HG03135 (cell line): ENCODE measurements at regions not wholly inside any gene's neighbourhood (a gene's known extent, or its start where the extent isn't known, plus 50 kb on each side); places are given as distances from the start of the nearest gene placed in this dataset.
"Not testable (repeated sequence)": the region's sequence is repeated elsewhere in the genome, so short reads cannot be mapped to it uniquely, and the experiment has no call there.

Source experiments
- ATAC-seq: cut with Tn5 transposase; IDR thresholded peaks from one replicate; pipeline ENCODE4 v1.9.1; 2021; ENCODE audit warnings: mild to moderate bottlenecking, moderate library complexity; ENCODE audit not compliant: unreplicated experiment

GRCh38 chr20:30384841-30385240, 872.6 kb upstream of the DEFB115 start:
- ATAC-seq: not testable (repeated sequence)

DNA sequence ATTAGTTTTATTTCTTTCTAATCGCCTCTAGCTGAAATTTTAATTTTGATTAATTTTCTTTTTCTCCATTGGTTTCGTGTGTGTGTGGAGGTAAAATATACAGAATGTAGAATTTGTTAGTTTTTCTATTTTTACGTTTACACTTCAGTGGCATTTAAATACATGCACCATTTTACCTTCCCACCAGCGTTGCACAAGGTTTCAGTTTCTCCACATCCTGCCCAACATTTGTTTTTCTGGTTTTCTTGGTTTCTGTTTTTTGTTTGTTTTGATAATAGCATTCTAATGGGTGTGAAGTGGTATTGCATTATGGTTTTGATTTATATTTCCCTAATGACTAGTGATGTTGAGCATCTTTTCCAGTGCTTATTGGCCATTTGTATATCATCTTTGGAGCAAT, 871.4 kb upstream of the DEFB115 start:
- not testable (repeated sequence) for ATAC-seq

GRCh38 chr20:30387823-30388222, 869.6 kb upstream of the DEFB115 start:
- ATAC-seq: not testable (repeated sequence)

DNA sequence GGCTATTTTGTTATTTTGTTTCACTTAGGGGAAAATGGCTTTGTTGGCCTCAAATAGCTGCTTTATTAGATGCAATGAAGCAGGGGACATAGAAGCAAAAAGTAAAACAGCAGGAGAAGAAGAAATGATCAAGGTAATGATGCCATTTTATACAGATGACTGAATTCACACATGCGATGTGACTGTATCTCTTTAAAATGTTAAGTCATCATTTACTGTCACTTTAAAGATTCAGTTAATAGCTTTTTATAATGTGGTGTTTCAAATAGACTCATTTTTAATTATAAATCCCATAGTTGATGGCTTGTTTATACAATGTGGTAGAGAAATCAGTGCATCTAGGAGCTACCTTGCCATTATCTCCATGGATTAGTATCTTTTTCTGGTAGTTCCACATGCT, 863.9 kb upstream of the DEFB115 start:
- ATAC-seq: not testable (repeated sequence)

DNA sequence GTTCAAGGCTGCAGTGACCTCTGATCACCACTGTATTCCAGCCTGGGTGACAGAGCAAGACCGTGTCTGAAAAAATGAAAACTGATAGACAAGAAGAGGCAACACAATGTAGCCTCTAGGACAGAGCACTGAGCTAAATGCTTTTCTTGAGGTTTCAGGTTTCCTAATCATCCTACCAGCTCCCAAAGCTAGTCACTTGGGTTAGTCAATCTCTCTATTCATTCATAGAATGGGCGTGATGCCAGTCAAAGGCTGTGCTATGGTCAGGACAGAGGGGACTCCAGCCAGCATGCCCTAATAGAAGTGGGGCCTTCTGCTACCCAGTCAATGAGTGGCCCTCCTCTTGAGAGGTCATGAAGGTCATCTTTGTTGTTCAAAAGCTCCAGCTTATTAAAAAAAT, 860.4 kb upstream of the DEFB115 start:
- ATAC-seq: not testable (repeated sequence)

DNA sequence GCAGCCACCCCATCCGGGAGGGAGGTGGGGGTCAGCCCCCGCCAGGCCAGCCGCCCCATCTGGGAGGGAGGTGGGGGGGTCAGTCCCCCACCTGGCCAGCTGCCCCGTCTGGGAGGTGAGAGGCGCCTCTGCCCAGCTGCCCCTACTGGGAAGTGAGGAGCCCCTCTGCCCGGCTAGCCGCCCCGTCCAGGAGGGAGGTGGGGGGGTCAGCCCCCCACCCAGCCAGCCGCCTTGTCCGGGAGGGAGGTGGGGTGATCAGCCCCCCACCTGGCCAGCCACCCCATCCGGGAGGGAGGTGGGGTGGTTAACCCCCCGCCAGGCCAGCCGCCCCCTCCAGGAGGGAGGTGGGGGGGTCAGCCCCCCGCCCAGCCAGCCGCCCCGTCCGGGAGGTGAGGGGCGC, 852.4 kb upstream of the DEFB115 start:
- not testable (repeated sequence) for ATAC-seq

GRCh38 chr20:30405585-30405984, 851.9 kb upstream of the DEFB115 start:
- not testable (repeated sequence) for ATAC-seq

DNA sequence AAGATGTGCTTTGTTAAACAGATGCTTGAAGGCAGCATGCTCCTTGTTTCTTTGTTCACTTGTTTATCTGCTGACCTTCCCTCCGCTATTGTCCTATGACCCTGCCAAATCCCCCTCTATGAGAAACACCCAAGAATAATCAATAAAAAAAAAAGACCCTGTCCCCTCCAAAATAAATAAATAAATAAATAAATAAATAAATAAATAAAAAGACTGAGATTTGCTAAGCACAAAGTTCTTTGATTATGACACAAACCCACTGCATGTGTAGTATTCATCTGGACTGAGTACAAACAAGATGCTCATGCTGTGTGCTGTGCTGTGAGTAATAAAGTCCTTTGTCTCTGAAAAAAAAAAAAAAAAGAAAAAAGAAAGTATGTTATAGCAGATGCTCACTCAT, 851.1 kb upstream of the DEFB115 start:
- ATAC-seq: not testable (repeated sequence)

DNA sequence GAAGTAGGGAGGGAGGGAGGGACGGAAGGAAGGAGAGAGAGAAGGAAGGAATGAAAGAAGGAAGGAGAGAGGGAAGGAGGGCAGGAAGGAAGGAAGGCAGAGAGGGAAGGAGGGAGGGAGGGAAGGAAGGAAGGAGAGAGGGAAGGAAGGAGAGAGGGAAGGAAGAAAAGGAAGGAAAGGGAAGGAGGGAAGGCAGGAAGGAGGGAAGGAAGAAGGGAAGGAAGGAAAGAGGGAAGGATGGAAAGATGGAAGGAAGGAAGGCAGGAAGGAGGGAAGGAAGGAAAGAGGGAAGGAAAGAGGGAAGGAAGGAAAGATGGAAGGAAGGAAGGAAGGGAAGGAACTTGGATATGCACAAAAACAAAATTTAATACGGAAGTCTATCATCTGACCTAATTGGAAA, 844.5 kb upstream of the DEFB115 start:
- no peak for ATAC-seq

DNA sequence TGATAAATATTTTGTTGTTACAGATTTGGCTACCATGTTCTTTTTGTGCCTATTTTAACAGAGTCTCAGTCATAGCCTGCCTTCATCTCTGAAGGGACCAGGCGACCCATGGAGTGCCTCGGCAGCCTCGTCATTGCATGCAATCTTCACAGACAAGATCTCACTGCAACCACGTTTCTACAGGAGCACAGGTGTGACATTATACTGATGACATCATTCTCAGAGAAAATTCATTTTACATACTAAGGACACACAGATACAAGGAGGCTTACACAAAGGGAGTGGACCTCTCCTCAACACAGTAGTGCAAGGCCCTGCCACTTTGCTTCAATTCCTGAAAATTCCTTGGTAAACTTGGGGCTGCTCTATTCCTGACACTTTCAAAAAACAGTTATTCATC, 840.1 kb upstream of the DEFB115 start:
- ATAC-seq: not testable (repeated sequence)

DNA sequence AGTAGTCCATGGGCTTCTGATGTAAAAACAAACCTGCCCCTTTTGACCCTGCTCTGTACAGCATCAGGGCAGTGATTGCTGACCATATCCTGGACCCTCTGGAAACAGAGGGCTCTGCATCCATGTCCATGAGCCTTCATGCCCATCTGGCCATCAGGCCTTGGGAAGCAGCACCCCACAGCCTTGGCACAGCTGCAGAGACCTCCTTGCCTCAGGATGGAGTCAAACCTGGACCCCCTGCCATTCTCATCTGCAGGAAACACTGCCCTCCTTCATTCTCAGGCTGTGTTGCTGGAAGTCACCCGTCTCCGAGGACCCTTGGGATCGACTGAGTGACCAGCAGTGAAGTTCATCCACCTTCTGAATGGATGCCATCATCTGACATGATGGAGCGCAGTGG, 839.1 kb upstream of the DEFB115 start:
- not testable (repeated sequence) for ATAC-seq

DNA sequence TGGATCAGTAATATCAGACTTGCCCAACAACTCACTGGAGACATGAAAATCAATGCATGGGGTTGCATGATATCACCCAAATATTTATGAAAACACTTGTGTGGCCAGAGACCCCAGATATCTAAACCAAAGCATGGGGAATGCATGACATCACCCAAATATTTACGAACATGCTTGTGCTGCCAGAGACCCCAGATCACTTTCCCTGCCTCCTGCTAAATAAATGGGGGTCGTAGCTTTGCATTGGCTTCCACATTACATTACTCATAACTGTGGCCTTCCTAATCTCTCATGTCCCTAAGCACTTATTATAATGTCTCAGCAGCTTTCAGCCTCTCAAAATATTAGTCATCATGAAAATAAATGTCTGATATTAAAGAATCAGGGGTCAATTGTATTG, 838.0 kb upstream of the DEFB115 start:
- ATAC-seq: no peak

GRCh38 chr20:30419871-30420420, 837.5 kb upstream of the DEFB115 start:
- ATAC-seq: not testable (repeated sequence)
